B cell (primary cell): ENCODE measurements at regions not wholly inside any gene's neighbourhood (a gene's known extent, or its start where the extent isn't known, plus 50 kb on each side); places are given as distances from the start of the nearest gene placed in this dataset.

Source experiments
- ATAC-seq: fragments of 200-7000 bp; cut with Tn5 transposase; one replicate; pipeline ENCODE4 v1.10.0; 2021; ENCODE audit warnings: low read depth, mild to moderate bottlenecking, moderate number of reproducible peaks, moderate library complexity
- CTCF ChIA-PET: fragments of 350-600 bp; sonication (Branson Sonifier 250); formaldehyde crosslinking; loops from one replicate; lab custom pipeline; 2021; ENCODE audit warnings: antibody characterized with exemption, inconsistent platforms; lab: Charles Lee
- POLR2A ChIA-PET: fragments of 350-600 bp; sonication (Branson Sonifier 250); formaldehyde crosslinking; loops from one replicate; lab custom pipeline; 2021; ENCODE audit warnings: antibody characterized with exemption; lab: Charles Lee
- DNase-seq: peaks from one replicate; pipeline ENCODE4 v3.0.0; 2013
- H2AFZ ChIP-seq: 2 replicates; pipeline ENCODE4 v1.6.1; 2012; ENCODE audit warnings: mild to moderate bottlenecking, low read depth, low read length; ENCODE audit not compliant: insufficient read depth, poor library complexity, severe bottlenecking
- H3K27ac ChIP-seq, 2 donors: 1 replicate in 1 of 2; 2 replicates in 1 of 2; pipeline ENCODE4 v1.5.1; 2012 to 2013; ENCODE audit warnings: low read length in 2 of 2, mild to moderate bottlenecking in 2 of 2, moderate library complexity in 1 of 2
- H3K27me3 ChIP-seq, 4 experiments: fragments of 200-600 bp in 1 of 4; sonication (generic) in 1 of 4; replicated peaks in 1 of 4; 1 replicate in 2 of 4; 2 replicates in 2 of 4; pipeline versions ENCODE4 v1.6.1 to v1.7.0; 2013 to 2016; ENCODE audit warnings: low read length in 3 of 4, mild to moderate bottlenecking in 2 of 4, mixed read lengths in 1 of 4, moderate library complexity in 1 of 4; ENCODE audit not compliant: insufficient read depth in 4 of 4, control insufficient read depth in 3 of 4; ENCODE audit errors: control extremely low read depth in 1 of 4
- H3K36me3 ChIP-seq, 2 experiments: replicated peaks in 1 of 2; 1 replicate in 1 of 2; 2 replicates in 1 of 2; pipeline versions ENCODE4 v1.6.1 to v1.7.1; 2013; ENCODE audit warnings: low read length in 1 of 2; ENCODE audit not compliant: insufficient read depth in 2 of 2, control insufficient read depth in 1 of 2; ENCODE audit errors: control extremely low read depth in 1 of 2, extremely low read depth in 1 of 2
- H3K4me1 ChIP-seq, 2 donors: fragments of 200-600 bp in 1 of 2; sonication (generic) in 1 of 2; 1 replicate in 1 of 2; 2 replicates in 1 of 2; pipeline versions ENCODE4 v1.5.1 to v1.6.1; 2013 to 2017; ENCODE audit warnings: low read length in 2 of 2; ENCODE audit not compliant: control insufficient read depth in 2 of 2, insufficient read depth in 2 of 2
- H3K4me2 ChIP-seq: replicated peaks from 2 replicates; pipeline ENCODE3; 2012; ENCODE audit warnings: mild to moderate bottlenecking, low read depth, low read length; ENCODE audit not compliant: poor library complexity, severe bottlenecking
- H3K4me3 ChIP-seq, 5 experiments: fragments of 200-600 bp in 1 of 5; sonication (generic) in 1 of 5; 1 replicate in 3 of 5; 2 replicates in 2 of 5; pipeline versions ENCODE4 v1.5.1 to v1.7.0; 2011 to 2016; ENCODE audit warnings: low read length in 4 of 5, mild to moderate bottlenecking in 4 of 5, low read depth in 2 of 5, control low read depth in 1 of 5, moderate library complexity in 1 of 5; ENCODE audit not compliant: insufficient read depth in 1 of 5; ENCODE audit errors: control extremely low read depth in 1 of 5, extremely low read depth in 1 of 5
- H3K79me2 ChIP-seq: fragments of 200-600 bp; sonication (generic); one replicate; pipeline ENCODE4 v1.6.0; 2016; ENCODE audit warnings: low read length; ENCODE audit not compliant: control insufficient read depth, insufficient read depth
- H3K9ac ChIP-seq: fragments of 200-600 bp; sonication (generic); 2 replicates; pipeline ENCODE4 v1.6.1; 2017; ENCODE audit warnings: mild to moderate bottlenecking, low read length, moderate library complexity
- H3K9me3 ChIP-seq, 3 donors: one replicate each; pipeline versions ENCODE4 v1.6.1 to v1.7.1; 2013; ENCODE audit warnings: low read length in 2 of 3; ENCODE audit not compliant: control insufficient read depth in 2 of 3, insufficient read depth in 1 of 3; ENCODE audit errors: control extremely low read depth in 1 of 3
- H4K20me1 ChIP-seq: 2 replicates; pipeline ENCODE4 v1.6.0; 2012; ENCODE audit warnings: mild to moderate bottlenecking, low read length; ENCODE audit not compliant: insufficient read depth, control insufficient read depth, poor library complexity, severe bottlenecking
- H3K27ac Mint-ChIP-seq: one replicate; pipeline ENCODE4 v1.8.0; 2021; ENCODE audit warnings: mixed read lengths
- H3K27me3 Mint-ChIP-seq: one replicate; pipeline ENCODE4 v1.8.0; 2021; ENCODE audit warnings: mixed read lengths
- H3K4me1 Mint-ChIP-seq: one replicate; pipeline ENCODE4 v1.8.0; 2021; ENCODE audit warnings: mixed read lengths
- H3K4me3 Mint-ChIP-seq: one replicate; pipeline ENCODE4 v1.8.0; 2021; ENCODE audit warnings: mixed read lengths
- H3K9me3 Mint-ChIP-seq: one replicate; pipeline ENCODE4 v1.8.0; 2022; ENCODE audit warnings: mixed read lengths; ENCODE audit not compliant: insufficient read depth
- EZH2 ChIP-seq: IDR thresholded peaks from 2 replicates; pipeline ENCODE4 v1.6.1; 2012; ENCODE audit warnings: borderline replicate concordance, low read depth, mild to moderate bottlenecking, moderate library complexity, low read length; ENCODE audit not compliant: insufficient read depth, poor library complexity, severe bottlenecking
- WGBS: methylation state at CpG from one replicate; pipeline ENCODE4 v1.1.5; 2013; ENCODE audit warnings: missing lambda C conversion rate; ENCODE audit not compliant: insufficient coverage; 5-methylcytosine and 5-hydroxymethylcytosine counted together
- intact Hi-C: fragments of 100-400 bp; cut with micrococcal nuclease; formaldehyde crosslinking; loops from one replicate; pipeline ENCODE4 v1.10.0; 2022
- TF ChIP-seq, protein P1 (sequence below): fragments of 200-600 bp; IDR thresholded peaks from one replicate; pipeline ENCODE4 v1.8.0; 2022; ENCODE audit warnings: antibody characterized with exemption, mild to moderate bottlenecking

DNA sequence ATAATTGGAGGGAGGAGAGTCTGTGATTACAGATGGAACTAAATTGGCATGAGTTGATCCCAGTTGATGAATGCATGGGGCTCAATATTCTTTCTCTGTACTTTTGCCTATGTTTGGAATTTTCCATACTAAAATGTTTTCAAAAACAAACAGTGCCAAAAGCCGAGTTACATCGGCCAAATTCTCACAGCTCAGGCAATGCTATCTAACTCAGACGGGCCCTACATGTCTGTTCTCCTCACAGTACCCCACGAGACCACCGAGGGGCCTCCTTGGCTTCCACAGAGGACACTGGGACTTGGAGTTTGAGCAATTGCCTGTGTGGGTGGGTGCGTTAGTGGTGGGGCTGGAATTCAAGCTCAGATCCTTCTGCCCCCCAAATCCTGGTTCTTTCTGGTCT, 413.2 kb downstream of the CDH26 start:
- POLR2A ChIA-PET, result no interaction called here
- ATAC-seq (no peak), DNase-seq (no peak)
- Histone ChIP-seq H3K4me1 (no peaks in the 10 kb centered on the region), H3K9me3 (peaks cover 0 to 3% (median 0%) of the 10 kb centered on the region in 3 donors), H4K20me1 (no peaks in the 10 kb centered on the region), H3K4me2 (no peak overlapping the region), H3K27ac (no peak overlapping the region), H3K27me3 (peaks cover 0 to 3% (median 0%) of the 10 kb centered on the region in 4 experiments), H3K36me3 (no peaks in the 10 kb centered on the region), H3K9ac (no peak overlapping the region), H3K79me2 (no peaks in the 10 kb centered on the region), H2AFZ (no peak overlapping the region), H3K4me3 (no peak overlapping the region)
- CTCF ChIA-PET, result no interaction called here
- H3K9me3 Mint-ChIP-seq, result peaks cover 6% of the 10 kb centered on the region
- TF ChIP-seq, protein P1, sequence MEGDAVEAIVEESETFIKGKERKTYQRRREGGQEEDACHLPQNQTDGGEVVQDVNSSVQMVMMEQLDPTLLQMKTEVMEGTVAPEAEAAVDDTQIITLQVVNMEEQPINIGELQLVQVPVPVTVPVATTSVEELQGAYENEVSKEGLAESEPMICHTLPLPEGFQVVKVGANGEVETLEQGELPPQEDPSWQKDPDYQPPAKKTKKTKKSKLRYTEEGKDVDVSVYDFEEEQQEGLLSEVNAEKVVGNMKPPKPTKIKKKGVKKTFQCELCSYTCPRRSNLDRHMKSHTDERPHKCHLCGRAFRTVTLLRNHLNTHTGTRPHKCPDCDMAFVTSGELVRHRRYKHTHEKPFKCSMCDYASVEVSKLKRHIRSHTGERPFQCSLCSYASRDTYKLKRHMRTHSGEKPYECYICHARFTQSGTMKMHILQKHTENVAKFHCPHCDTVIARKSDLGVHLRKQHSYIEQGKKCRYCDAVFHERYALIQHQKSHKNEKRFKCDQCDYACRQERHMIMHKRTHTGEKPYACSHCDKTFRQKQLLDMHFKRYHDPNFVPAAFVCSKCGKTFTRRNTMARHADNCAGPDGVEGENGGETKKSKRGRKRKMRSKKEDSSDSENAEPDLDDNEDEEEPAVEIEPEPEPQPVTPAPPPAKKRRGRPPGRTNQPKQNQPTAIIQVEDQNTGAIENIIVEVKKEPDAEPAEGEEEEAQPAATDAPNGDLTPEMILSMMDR, result no peak
- no peak for TF ChIP-seq EZH2
- H3K27me3 Mint-ChIP-seq, result no peaks in the 10 kb centered on the region
- no peak overlapping the region for H3K4me3 Mint-ChIP-seq
- no peak overlapping the region for H3K27ac Mint-ChIP-seq
- intact Hi-C loops, result no loop called here
- 86% methylated on average over 2 of the region's 6 CpGs for WGBS
- H3K4me1 Mint-ChIP-seq, result no peaks in the 10 kb centered on the region

DNA sequence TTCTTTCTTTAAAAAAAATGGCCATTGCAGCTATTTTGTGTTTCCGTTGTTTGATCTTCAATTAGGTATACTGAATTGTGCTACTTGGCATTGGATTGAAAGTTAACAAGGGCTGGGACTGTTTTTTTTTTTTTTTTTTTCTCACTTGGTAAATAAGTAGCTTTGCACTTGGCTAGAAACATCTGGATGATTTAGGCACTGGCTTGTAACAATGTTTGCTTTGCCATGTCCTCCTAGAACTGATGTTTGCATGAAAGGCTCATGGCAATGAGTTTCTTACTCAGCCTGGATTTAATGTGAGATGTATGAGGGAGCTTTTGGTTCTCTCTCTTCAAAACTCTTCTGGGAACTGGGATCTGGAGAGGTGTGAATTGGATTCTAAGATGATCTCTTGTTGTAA, 414.1 kb downstream of the CDH26 start:
- no peak overlapping the region for H3K4me3 ChIP-seq
- no peak for DNase-seq
- no peaks in the 10 kb centered on the region for H3K4me1 ChIP-seq
- Mint-ChIP-seq H3K27me3 (no peaks in the 10 kb centered on the region), H3K9me3 (peaks cover 6% of the 10 kb centered on the region), H3K4me1 (no peaks in the 10 kb centered on the region), H3K27ac (no peak overlapping the region), H3K4me3 (no peak overlapping the region)
- no peak overlapping the region for H2AFZ ChIP-seq
- intact Hi-C loops, result no loop called here
- TF ChIP-seq, protein P1, result no peak
- no peak for TF ChIP-seq EZH2
- H4K20me1 ChIP-seq, result no peaks in the 10 kb centered on the region
- CTCF ChIA-PET, result no interaction called here
- POLR2A ChIA-PET, result no interaction called here
- H3K79me2 ChIP-seq, result no peaks in the 10 kb centered on the region
- H3K36me3 ChIP-seq, result no peaks in the 10 kb centered on the region
- no peak overlapping the region for H3K4me2 ChIP-seq
- H3K9ac ChIP-seq, result no peak overlapping the region
- no peak for ATAC-seq
- no peak overlapping the region for H3K27ac ChIP-seq
- H3K9me3 ChIP-seq, result peaks cover 0 to 3% (median 0%) of the 10 kb centered on the region in 3 donors
- peaks cover 0 to 3% (median 0%) of the 10 kb centered on the region in 4 experiments for H3K27me3 ChIP-seq
- no CpG with 5 or more reads among the region's 1 CpG for WGBS
